ENCODE measurements at regions not wholly inside any gene's neighbourhood (a gene's known extent, or its start where the extent isn't known, plus 50 kb on each side); places are given as distances from the start of the nearest gene placed in this dataset.
"Not testable (repeated sequence)": the region's sequence is repeated elsewhere in the genome, so short reads cannot be mapped to it uniquely, and the experiment has no call there.

DNA sequence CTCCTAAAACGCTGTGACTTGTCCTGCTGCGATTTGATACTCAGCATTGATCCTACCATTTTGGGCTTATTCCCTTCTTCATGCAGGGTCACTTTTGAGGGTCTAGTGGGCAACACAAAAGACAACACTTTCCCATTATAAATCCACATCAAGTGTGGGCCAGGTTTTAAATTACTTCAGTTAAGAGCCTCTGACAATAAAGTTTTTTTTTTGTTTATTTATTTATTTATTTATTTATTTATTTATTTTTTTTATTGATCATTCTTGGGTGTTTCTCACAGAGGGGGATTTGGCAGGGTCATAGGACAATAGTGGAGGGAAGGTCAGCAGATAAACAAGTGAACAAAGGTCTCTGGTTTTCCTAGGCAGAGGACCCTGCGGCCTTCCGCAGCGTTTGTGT lies 176.2 kb upstream of the FBXL17 start:
- TF ChIP-seq, protein P1, sequence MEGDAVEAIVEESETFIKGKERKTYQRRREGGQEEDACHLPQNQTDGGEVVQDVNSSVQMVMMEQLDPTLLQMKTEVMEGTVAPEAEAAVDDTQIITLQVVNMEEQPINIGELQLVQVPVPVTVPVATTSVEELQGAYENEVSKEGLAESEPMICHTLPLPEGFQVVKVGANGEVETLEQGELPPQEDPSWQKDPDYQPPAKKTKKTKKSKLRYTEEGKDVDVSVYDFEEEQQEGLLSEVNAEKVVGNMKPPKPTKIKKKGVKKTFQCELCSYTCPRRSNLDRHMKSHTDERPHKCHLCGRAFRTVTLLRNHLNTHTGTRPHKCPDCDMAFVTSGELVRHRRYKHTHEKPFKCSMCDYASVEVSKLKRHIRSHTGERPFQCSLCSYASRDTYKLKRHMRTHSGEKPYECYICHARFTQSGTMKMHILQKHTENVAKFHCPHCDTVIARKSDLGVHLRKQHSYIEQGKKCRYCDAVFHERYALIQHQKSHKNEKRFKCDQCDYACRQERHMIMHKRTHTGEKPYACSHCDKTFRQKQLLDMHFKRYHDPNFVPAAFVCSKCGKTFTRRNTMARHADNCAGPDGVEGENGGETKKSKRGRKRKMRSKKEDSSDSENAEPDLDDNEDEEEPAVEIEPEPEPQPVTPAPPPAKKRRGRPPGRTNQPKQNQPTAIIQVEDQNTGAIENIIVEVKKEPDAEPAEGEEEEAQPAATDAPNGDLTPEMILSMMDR (IDR thresholded peaks at IDR 0.05; ENCODE audit: low read depth, low read length, poor library complexity, severe bottlenecking), result not testable (repeated sequence)
- not testable (repeated sequence) for TF ChIP-seq EZH2phosphoT487 (IDR thresholded peaks at IDR 0.05; ENCODE audit: borderline replicate concordance, low read length)

All from DOHH2 (cell line).